ENCODE measurements at regions not wholly inside any gene's neighbourhood (a gene's known extent, or its start where the extent isn't known, plus 50 kb on each side); places are given as distances from the start of the nearest gene placed in this dataset.
"Not testable (repeated sequence)": the region's sequence is repeated elsewhere in the genome, so short reads cannot be mapped to it uniquely, and the experiment has no call there.

GRCh38 chr4:158313566-158313965, 103.3 kb downstream of the TMEM144 start:
- intact Hi-C loops (cut with DNase I): no loop called here
- no peak for ATAC-seq

GRCh38 chr4:158314756-158315487, 104.6 kb downstream of the TMEM144 start:
- intact Hi-C loops (cut with DNase I): no loop called here
- DNase-seq (no peak), ATAC-seq (peak in 1 of 2 donors; percentile 94)

More at GRCh38 chr4:158313566-158313965, 103.3 kb downstream of the TMEM144 start:
- no peak for DNase-seq

GRCh38 chr4:158315706-158316105, 105.4 kb downstream of the TMEM144 start:
- intact Hi-C loops (cut with DNase I): no loop called here
- ATAC-seq: peak in 1 of 2 donors; percentile 41
- no peak for DNase-seq

- intact Hi-C loops (cut with DNase I): no loop called here
Observed at GRCh38 chr4:158316264-158316663, 106.0 kb downstream of the TMEM144 start.

GRCh38 chr4:158319880-158320279, 109.6 kb downstream of the TMEM144 start:
- DNase-seq (no peak), ATAC-seq (no peak)
- intact Hi-C loops (cut with DNase I): no loop called here

More at GRCh38 chr4:158316264-158316663, 106.0 kb downstream of the TMEM144 start:
- ATAC-seq: no peak
- DNase-seq: no peak

- ATAC-seq (no peak), DNase-seq (no peak)
- intact Hi-C loops (cut with DNase I): no loop called here
Observed at GRCh38 chr4:158322109-158322508, 111.8 kb downstream of the TMEM144 start.

- intact Hi-C loops (cut with DNase I): no loop called here
- DNase-seq: no peak
- ATAC-seq: no peak
Observed at GRCh38 chr4:158327525-158327924, 117.2 kb downstream of the TMEM144 start.

GRCh38 chr4:158331863-158332262, 121.6 kb downstream of the TMEM144 start:
- no peak for DNase-seq
- intact Hi-C loops (cut with DNase I): no loop called here
- no peak for ATAC-seq

- DNase-seq: no peak
- ATAC-seq: no peak
- intact Hi-C loops (cut with DNase I): no loop called here
Observed at GRCh38 chr4:158333820-158334219, 123.5 kb downstream of the TMEM144 start.

GRCh38 chr4:158341896-158342295, 131.6 kb downstream of the TMEM144 start:
- DNase-seq (no peak), ATAC-seq (no peak)
- intact Hi-C loops (cut with DNase I): no loop called here

GRCh38 chr4:158346576-158346975, 136.3 kb downstream of the TMEM144 start:
- intact Hi-C loops (cut with DNase I): no loop called here
- DNase-seq (no peak), ATAC-seq (no peak)

- no peak for DNase-seq
- ATAC-seq: no peak
- intact Hi-C loops (cut with DNase I): no loop called here
Observed at GRCh38 chr4:158347556-158347955, 137.3 kb downstream of the TMEM144 start.

- ATAC-seq (no peak), DNase-seq (no peak)
- intact Hi-C loops (cut with DNase I): no loop called here
Observed at GRCh38 chr4:158350161-158350560, 139.9 kb downstream of the TMEM144 start.

- ATAC-seq (no peak), DNase-seq (no peak)
- intact Hi-C loops (cut with DNase I): no loop called here
Observed at GRCh38 chr4:158353541-158354304, 143.4 kb downstream of the TMEM144 start.

GRCh38 chr4:158356301-158356700, 146.0 kb downstream of the TMEM144 start:
- intact Hi-C loops (cut with DNase I): no loop called here
- ATAC-seq (no peak), DNase-seq (no peak)

GRCh38 chr4:158367932-158368441, 153.7 kb upstream of the RXFP1 start:
- intact Hi-C loops (cut with DNase I); ATAC-seq; DNase-seq: not testable (repeated sequence)

GRCh38 chr4:158371158-158371557, 150.5 kb upstream of the RXFP1 start:
- no peak for DNase-seq
- intact Hi-C loops (cut with DNase I): no loop called here
- ATAC-seq: no peak

- ATAC-seq: no peak
- DNase-seq: no peak
- intact Hi-C loops (cut with DNase I): no loop called here
Observed at GRCh38 chr4:158374318-158374717, 147.4 kb upstream of the RXFP1 start.

- intact Hi-C loops (cut with DNase I): no loop called here
- ATAC-seq (no peak), DNase-seq (no peak)
Observed at GRCh38 chr4:158376106-158376840, 145.4 kb upstream of the RXFP1 start.

- intact Hi-C loops (cut with DNase I): no loop called here
- DNase-seq (no peak), ATAC-seq (peak in 1 of 2 donors; percentile 66)
Observed at GRCh38 chr4:158384414-158384813, 137.3 kb upstream of the RXFP1 start.
